GM19438 (cell line): ENCODE measurements at regions not wholly inside any gene's neighbourhood (a gene's known extent, or its start where the extent isn't known, plus 50 kb on each side); places are given as distances from the start of the nearest gene placed in this dataset.
"Not testable (repeated sequence)": the region's sequence is repeated elsewhere in the genome, so short reads cannot be mapped to it uniquely, and the experiment has no call there.

Experiments used
- ATAC-seq: cut with Tn5 transposase; IDR thresholded peaks from one replicate; pipeline ENCODE4 v1.9.1; 2021; ENCODE audit warnings: low read depth; ENCODE audit not compliant: unreplicated experiment

DNA sequence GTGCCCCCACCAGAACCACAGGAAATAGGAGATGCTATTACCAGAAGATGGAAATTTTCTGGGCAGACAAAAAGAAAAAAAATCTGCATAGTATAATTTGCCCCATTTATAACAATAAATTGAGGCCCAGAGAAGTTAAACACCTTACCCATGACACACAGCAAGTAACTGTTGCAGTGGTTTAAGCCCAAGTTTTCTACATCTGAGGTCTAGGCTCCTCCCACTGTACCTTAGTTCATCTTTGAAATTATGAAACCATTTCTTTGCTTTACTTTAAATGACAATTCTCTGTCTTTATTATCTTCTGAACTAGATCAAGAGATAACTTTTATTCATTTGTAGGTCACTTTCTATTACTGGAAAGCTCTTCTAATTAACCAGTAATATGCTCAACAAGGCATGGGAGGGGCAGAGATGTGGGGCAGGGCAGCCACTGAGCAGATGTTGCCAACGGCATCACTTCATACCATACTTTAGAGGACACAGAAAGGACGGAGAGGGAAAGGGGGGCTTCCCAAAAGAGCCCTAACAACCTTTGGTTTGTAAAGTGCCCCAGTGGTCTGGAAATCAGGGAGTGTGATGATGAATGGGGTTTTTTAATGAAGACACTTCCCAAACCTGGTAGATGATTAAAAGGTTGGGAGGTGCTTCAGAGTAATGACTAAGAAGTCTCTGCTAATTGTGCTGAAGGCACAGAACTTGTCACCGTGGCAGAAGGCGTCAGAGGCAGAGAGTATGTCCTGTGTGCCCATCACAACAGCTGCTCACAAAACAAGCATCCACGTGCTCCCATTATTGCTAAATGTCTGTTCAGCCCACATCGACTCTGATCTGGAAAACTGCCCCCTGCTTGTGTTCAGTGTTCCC, 342.5 kb downstream of the SHQ1 start:
- no peak for ATAC-seq

GRCh38 chr3:72497501-72497900, 350.7 kb downstream of the SHQ1 start:
- not testable (repeated sequence) for ATAC-seq

- no peak for ATAC-seq
Observed at GRCh38 chr3:72496051-72496670, 352.1 kb downstream of the SHQ1 start.

DNA sequence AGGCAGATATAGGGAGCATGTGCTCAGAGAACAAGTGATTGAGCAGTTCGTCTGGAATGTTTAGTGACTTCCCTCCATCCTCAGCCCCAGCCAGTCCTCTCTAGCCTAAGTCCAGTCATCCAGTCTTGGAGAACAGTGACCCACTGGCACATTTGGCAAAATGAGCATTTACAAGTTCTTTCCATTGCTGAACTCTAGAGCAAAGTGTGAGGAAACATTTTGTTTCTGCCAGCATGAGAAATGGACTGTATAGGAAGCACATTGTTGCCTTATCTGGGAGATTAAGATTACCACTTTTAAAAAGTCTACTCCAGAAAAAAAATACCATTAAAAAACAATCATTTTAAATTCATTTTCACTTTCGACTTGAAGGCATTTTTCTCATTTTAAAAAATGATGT, 353.6 kb downstream of the SHQ1 start:
- no peak for ATAC-seq

DNA sequence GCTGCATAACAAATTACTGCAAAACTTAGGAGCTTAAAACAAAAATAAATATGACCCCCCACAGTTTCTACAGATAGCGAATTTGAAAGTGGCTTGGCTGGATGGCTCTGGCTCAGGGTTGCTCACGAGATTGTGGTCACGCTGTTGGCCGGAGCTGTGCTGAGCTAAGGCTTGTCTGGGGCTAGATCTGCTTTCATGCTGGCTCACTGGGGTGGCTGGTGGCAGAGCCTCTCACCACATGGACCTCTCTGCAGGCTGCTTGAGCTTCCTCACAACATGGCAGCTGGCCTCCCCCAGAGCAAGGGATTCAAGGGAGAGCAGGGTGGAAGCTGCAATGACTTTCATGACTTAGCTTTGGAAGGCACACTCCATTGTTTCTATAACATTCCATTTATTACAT, 354.1 kb downstream of the SHQ1 start:
- no peak for ATAC-seq

DNA sequence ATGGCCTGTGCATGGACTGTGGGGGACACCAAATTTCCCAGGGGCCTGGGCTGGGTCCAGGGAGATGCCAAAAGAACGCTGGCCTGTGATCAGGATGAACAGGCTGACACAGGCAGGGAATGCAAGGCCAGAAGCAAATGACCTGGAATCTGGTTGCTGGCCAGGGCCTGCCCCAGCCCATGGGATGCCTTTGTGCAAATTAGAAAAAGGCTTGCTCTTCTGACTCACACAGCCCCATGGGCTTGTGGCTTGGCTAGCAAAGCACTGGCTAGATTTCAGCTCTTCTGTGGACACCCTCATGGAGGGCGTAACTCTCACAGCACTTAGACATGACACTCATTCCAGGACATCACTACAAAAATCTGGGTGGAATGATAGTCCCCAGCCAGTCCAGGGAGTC, 356.0 kb downstream of the SHQ1 start:
- ATAC-seq, result no peak

GRCh38 chr3:72490688-72491435, 357.4 kb downstream of the SHQ1 start:
- ATAC-seq, result no peak

GRCh38 chr3:72489901-72490300, 358.3 kb downstream of the SHQ1 start:
- ATAC-seq, result no peak

- no peak for ATAC-seq
Observed at GRCh38 chr3:72488738-72489035, 359.6 kb downstream of the SHQ1 start.

- ATAC-seq, result no peak
Observed at GRCh38 chr3:72487946-72488737, 360.1 kb downstream of the SHQ1 start.

- ATAC-seq, result no peak
Observed at GRCh38 chr3:72487078-72487765, 361.0 kb downstream of the SHQ1 start.

DNA sequence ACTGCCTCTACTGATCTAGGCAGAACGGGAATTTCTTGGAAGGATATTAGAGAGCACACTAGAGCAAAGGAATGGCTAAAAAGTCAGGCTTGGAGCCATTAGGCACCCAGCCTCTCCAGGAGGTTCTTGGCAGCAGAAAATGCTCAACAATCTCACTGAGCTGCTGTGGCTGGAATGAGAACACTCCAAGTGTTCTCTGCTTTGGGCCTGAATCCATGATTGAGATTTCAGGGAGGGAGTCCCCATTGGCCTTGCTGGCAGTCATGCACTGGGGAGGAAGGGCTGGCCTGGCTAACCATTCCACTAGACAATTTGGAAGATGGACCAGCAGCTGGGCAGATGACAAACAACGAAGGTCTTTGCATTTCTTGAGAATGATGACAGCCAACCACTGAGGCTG, 362.6 kb downstream of the SHQ1 start:
- no peak for ATAC-seq

GRCh38 chr3:72483554-72484104, 364.6 kb downstream of the SHQ1 start:
- ATAC-seq, result no peak

- no peak for ATAC-seq
Observed at GRCh38 chr3:72482589-72483321, 365.5 kb downstream of the SHQ1 start.

DNA sequence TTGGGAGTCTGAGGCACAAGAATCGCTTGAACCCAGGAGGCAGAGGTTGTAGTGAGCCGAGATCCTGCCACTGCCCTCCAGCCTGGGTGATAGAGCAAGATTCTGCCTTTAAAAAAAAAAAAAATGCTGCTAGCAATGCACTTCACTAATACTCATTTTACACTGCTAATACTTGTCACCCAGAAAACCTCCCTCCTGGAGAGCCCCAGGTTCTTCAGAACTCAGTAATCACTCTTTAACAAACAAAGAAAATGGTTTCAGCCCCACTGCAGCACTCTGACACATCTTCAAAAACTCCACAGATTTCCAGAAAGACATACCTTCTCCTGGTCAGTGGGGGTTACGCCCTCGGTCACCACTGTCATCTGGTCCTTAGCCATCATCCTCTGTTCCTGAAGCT, 366.7 kb downstream of the SHQ1 start:
- ATAC-seq, result no peak

DNA sequence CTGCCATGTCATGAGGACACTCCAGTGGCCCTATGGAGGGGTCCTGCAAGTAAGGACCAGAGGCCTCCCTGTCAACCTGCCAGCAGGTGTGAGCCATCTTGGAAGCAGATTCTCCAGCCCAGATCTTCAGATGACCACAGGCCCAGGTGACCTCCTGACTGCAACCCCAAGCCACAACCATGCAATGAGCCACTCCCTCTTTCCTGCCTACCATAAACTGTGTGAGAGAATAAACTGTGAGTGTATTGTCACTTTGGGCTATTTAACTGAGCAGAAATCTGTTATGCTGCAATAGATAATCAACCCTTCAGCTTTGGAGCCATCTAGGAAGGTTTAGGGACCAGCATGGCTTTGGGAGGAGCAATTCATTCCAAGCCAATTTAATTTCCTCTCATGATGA, 367.9 kb downstream of the SHQ1 start:
- ATAC-seq, result no peak

- no peak for ATAC-seq
Observed at GRCh38 chr3:72479651-72480215, 368.5 kb downstream of the SHQ1 start.

GRCh38 chr3:72476139-72476483, 372.1 kb downstream of the SHQ1 start:
- no peak for ATAC-seq
